HG03558 (cell line): ENCODE measurements at regions not wholly inside any gene's neighbourhood (a gene's known extent, or its start where the extent isn't known, plus 50 kb on each side); places are given as distances from the start of the nearest gene placed in this dataset.
"Not testable (repeated sequence)": the region's sequence is repeated elsewhere in the genome, so short reads cannot be mapped to it uniquely, and the experiment has no call there.

Experiments used
- ATAC-seq: cut with Tn5 transposase; IDR thresholded peaks from one replicate; pipeline ENCODE4 v1.9.1; 2021; ENCODE audit warnings: moderate number of reproducible peaks; ENCODE audit not compliant: unreplicated experiment; ENCODE audit errors: extremely low read depth

DNA sequence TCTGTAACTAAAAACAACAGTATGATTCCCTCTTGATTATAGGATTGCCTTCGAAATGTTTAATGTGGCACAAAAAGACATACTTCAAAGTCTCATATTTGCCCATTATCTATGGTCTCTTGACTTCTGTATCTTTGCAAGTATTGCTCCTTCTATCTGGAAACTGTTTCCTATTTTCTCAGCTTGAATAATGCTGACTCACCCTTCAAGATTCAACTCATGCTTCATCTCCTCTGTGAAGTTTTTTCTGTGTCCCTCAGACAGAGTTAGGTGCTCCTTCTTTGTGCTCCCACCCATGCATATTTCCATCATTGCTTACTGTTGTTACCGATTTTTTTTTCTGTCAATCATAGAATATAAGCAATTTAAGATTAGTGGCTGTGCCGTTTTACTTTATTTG, 192.8 kb upstream of the ROBO1 start:
- no peak for ATAC-seq

DNA sequence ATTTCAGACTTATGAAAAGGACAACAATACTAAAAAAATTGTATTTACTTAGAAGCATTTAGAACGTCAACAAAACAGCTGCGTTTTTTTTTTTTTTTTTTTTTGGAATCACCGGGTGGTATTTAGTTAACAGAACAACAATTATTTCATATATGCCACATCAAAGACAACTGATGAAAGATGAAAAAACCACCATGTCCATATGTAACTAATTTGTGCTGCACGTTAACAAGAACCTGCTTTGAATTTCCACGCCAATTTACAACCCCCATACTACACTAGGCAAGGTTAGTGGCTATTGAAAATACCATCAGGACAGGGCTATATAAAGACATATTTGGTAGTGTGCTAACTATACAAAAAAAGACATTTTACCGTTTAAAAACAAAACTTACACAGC, 189.3 kb upstream of the ROBO1 start:
- no peak for ATAC-seq

DNA sequence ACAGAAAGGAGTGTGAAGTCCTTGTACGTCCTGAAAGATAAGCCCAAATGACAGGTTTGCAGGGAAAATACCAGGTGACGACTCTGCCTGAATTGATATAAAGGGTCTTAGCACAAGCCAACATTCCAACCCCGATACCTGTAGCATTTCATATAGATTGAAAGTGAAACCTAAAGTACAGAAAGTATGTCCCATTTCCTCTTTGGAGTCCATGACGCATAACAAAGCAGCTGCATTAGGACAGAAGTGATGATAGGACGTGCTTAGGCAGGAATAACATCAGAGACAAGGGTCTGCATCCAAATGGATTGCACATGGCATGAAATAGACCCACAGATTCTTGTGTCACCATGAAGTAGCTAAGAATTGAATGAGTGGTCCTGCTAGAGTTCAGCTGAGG, 187.0 kb upstream of the ROBO1 start:
- ATAC-seq: no peak

DNA sequence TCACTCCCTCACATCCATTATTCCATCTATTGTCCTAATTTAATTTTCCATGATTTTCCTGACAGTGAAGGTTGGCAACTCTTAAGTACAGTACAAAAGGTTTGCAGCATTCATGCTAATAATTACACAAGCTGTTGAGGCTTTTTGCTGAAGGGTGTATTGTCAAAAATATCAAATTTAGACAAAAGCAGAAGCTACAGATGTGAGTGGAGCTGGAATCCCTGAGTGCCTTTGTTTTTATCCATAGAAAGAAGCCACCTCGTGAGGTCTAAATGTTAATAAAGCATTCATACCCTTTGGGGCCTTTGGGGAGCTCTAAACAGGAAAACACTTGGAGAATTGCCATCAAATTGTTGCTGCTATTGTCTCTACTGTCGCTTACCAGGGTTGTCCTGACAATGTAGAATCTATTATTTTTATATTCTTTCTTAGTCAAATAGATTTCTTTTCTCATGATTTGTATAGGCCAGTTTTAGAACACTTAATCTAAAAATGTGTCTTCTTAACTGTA, 185.8 kb upstream of the ROBO1 start:
- no peak for ATAC-seq

DNA sequence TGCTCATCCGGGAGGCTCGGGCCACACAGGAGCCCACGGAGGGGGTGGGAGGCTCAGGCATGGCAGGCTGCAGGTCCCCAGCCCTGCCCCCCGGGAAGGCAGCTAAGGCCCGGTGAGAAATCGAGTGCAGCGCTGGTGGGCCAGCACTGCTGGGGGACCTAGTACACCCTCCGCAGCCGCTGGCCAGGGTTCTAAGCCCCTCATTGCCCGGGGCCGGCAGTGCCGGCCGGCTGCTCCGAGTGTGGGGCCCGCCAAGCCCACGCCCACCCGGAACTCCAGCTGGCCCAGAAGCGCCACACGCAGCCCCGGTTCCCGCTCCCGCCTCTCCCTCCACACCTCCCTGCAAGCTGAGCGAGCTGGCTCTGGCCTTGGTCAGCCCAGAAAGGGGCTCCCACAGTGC, 183.6 kb upstream of the ROBO1 start:
- not testable (repeated sequence) for ATAC-seq

DNA sequence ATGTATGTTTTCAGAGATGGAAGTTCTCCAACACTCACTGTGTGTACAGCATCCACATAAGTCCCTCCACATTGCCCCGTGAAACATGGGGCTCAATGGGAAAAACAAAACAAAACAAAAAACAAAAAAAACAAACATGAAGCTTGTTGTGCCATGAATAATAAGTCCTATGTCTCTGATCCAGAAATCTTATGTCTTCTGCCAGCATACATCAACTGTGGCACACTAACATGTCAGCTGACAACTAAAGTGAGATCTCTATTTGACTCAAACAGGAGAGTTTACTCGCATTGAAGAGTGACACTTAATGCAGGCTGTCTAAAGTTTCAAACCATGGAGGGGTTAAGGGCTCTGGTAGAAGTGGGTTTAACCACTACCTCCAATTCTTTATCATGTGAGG, 180.2 kb upstream of the ROBO1 start:
- ATAC-seq: no peak

DNA sequence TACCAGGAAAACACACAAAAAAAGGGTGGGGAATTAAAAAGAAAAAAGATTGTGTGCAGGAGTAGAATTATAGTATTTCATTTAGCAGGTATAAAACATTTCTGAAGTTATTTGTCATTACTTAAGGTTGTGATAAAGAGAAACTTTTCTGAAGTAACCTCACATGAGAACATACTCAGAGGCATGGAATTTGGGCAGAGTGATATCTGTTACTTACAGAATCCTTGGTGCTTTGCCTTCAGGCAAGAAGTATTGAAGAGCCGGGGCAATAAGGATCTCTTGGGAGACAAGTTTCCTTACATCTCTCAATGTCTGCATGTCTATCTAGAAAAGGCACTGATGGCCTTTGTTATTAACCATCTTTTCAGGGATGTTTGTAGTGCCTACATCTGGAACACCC, 179.7 kb upstream of the ROBO1 start:
- no peak for ATAC-seq

DNA sequence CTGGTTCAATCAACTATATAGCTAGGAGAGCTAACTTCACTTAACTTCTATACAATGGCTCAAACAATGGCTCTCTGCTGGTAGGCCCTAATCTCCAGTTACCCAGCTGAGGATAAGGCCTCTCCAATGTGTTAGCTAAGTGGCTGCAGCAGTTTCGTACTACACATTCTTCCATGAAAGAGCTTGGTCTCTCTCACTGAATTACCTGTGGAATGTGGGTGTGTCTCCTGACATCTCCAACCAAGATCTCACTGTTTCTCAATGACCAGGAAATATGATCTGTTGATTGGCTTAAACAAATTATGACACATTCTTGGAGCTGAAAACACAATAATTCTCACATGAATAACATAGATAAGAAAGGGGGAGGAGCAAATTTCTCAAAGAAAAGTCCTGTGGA, 169.8 kb upstream of the ROBO1 start:
- ATAC-seq: no peak

DNA sequence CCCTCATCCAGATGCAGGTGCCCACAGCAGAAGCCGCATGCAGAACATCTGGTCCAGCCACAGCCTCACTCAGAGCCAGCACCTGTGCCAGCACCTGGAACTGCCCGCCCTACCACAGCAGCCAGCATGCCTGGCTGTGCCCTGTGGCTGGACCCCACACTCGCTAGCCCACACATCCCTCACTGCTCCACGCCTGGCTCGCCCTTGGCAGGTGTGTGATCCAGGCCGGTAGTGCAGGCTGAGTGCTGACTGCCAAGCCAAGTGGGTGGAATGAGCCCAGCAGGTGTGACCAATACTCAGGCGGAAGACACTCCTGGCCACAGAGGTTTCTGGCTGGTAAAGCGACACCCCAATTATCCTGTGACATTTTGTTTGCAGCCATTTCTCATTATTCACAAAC, 162.4 kb upstream of the ROBO1 start:
- ATAC-seq: no peak

DNA sequence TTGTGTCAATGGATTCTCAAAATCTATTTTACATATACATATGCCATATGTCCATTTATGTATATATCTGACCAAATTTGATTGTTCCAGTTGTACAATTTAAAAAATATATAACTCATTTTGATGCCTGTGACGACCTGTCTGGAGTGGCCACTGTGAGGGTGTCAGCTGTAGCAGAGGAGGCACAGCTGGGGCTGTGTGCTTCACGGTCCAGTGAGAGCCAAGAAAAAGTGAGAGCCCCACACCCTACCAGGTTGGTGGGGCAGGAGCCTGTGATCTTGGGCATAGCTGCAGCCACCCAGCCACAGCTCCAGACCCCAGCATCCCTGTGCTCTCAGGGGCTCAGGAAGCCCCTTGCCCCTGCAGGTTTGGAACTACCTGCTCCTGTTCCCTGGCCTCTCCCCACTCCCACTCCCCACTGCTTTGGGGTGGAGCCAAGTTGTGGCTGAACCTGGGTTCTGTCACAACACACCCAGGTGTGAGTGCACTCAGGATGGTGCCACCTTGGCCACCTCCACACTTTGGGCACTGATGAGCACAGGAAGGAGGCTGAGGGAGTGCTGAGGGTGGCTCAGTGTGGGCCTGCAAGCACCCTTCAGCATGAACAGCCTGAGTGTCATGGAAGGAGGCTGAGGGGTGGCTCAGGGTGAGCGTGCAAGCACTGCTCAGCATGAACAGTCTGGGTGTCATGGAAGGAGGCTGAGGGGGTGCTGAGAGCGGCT, 161.1 kb upstream of the ROBO1 start:
- no peak for ATAC-seq

DNA sequence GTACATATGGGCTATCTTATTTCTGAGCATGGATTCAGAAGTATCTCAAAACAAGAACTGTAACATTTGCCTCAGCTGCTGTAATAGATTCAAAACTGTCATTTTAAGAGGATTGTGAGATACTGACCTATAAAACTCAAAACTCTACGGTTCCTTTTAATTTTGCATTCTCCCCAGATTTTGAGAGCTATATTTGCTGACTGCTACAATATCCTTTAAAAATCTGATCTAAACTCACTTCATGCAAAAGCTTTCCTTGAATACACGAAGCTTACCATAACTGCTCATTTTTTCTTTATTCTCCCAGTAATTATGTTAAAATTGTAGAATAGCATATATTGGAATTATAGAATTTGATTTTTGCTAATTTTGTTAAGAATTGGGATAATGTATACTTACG, 158.7 kb upstream of the ROBO1 start:
- ATAC-seq: no peak

DNA sequence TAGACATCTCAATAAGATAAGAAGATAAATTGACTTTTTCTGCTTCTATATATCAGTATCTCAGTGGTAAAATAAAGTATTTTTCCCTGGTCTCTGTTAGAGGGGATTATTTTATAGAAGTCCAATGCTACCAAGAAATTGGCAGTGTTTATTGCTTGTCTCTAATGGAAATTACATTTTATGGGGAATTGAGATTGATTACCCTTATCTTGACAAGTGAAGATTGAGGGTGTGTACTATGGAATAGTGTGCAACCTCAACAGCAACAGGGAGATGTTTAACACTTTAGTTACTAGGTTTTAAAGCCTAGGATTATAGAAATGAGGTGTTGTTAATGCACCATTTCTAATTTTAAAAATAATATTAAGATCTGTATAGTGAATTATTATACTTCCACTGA, 154.8 kb upstream of the ROBO1 start:
- no peak for ATAC-seq

DNA sequence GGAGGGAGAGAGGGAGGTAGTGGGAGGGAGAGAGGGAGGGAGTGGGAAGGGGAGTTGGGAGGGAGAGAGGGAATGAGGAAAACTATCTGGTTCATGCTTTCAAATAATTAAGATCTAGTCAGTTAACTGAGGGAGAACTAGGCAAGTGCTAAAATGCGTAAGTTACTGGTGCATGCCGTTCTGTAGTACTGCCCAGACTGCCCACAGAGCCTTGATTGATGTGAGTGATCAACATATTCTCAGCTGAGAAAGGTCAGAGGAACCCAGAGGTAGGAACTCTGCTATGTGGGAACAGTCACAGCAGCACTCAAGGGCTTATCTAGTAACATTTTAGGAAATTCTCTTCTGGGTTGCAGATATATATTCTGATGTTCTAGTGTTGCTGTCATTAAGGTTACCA, 149.8 kb upstream of the ROBO1 start:
- ATAC-seq: no peak

DNA sequence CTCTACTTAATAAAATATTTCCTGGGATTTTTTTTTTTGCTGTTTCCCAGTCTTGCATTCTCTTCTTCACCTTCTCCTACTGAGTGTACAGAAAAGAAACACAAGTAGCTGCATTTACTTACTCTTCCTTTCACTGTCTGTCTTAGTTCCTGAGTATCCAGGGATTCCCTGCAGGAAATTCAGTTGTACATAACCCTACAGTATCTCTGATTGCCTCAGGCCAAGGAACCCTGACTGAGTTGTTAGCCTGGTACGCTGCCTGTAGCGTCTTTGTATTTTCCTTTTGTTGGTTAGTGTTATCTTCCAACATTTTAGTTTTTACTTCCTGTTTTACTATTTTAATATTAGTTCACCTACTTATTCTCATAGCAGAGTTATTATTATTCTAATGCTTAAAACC, 142.5 kb upstream of the ROBO1 start:
- ATAC-seq: no peak

DNA sequence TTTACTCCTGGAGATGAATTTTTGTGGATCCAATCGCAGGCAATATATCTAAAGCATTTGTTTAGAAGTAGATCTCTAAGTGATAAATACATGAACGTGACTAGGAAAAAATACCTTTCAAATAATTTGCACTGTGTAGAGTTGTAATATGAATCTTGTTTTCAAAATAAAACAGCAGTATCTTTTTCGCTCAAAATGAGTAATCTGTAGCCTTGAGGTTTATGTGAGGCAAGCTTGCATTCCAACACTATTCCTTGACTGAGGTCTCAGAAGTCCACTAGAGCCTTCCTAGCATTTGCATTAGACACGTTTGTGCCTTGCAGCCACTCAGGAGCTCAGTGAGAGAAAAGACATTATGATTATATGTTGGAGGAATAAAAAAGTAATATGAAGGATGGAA, 138.3 kb upstream of the ROBO1 start:
- no peak for ATAC-seq

DNA sequence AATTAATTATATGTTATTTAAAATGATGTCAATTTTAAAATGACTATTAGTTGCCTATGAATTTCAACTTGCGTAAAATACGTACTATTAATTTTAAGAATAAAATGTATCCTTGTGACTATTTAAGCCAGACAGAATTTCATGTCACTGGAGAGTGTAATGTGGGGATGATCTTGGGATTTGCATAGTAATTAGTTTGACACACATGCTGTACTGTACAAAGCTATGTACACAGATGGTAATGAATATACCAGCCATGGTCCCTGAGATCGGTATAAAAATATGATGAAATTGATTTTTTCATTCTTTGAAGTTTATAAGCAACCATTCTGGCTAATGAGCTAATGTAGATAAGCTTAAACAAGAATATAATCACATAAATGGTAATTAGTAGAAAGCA, 134.4 kb upstream of the ROBO1 start:
- no peak for ATAC-seq

DNA sequence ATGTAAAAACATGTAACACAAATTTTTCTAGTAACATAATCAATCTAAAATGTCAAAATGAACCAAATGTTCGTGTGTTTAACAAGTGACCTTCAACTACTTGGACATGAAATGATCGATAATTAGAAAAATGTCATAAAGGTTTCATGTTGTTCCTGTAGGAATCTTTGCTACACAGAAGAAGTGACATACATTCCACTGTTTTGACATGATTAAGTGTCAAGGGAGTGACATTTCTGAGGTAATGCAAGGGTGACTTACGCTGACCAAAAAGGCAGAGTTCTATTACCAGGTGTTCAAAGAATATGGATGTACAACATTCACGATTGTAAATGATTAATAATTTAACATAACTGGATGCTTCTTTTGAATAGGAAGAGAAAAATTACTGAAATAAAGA, 131.1 kb upstream of the ROBO1 start:
- no peak for ATAC-seq

DNA sequence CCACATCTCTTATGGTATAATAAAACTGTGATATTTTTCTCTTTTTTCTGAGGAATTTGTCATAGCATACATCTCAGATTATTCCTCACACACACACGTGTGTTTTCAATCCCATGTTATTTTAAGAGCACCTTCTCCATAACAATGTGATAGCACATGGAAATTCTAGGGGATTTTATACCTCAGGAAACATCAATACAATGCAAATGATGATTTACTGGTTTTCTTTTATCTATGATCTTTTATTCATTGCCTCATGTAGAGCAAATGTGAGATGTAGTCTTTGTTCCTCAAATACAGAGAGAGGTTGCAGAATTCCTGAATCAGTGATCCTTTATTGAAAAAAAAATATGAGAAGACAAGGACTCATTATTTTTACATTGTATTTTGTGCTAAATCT, 128.3 kb upstream of the ROBO1 start:
- no peak for ATAC-seq

DNA sequence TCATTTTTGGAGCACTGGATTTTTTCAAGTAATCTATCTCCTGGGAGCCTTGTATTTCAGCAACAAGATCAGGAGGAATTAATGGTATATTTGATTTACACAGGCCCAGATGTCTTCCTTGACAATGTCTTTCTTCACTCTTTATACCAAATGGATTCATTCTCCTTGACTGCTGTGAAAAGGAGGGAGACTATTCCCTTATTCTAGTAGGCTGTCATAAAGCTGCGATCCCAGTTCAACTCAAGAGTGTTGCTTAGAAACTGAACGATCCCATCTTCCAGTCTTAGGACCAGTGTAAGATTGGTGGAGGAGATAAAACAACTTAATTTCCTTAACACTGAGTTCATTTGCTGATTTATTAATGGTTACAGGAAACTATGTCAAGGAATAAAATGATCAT, 119.4 kb upstream of the ROBO1 start:
- ATAC-seq: no peak

DNA sequence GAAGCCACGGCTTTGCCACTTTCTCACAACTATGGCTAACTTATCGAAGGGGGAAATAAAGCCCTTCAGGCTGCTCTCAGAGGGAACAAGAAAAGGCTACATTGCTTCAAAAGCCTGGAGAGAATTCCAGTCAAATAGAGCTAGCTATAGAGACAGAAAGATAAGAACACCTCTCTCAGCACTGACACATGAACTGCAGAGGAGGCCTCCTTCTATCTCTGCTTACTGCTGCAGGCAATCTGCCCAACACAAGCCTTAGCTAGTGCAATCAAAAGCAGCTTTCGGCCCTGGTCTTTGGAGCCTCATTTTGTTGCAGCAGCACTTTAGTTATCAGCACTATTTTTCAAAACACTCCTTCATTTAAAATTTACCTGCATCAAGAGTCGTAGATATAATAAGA, 118.4 kb upstream of the ROBO1 start:
- ATAC-seq: no peak

DNA sequence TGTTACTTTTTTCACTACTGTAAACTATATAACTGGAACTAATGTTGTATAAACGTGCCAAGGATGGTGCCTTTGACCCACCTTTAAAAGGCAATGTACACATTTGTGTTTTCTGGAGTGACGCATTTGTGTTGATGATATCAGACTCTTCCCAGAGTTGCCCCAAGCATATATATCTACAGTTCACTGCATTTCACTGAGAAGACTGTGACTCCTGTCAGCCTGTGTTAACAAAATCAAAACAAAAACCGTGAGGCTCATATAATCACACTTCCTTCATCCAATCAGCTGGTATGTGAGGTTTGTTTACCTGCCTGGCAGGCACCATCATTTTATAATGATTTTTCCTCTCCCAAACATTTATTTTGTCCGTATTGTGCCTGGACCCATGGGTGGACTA, 117.6 kb upstream of the ROBO1 start:
- no peak for ATAC-seq

DNA sequence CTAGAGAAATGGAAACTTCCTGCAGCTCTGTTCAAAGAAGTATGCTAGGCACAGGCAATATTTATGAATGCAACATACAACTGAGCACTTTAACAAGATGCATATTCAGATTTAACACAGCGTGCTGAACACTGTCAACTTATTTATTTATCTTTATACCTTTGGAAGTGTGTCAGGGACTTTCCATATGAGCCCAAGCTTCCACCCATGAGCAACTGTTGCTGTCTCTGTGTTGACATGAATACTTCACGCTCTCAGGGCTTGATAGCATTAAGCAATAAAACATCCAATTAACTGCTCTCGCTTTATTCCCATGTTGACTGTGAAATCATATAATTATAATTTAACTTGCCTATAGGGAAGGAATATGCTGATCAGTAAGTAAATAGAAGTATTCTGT, 116.6 kb upstream of the ROBO1 start:
- ATAC-seq: no peak

DNA sequence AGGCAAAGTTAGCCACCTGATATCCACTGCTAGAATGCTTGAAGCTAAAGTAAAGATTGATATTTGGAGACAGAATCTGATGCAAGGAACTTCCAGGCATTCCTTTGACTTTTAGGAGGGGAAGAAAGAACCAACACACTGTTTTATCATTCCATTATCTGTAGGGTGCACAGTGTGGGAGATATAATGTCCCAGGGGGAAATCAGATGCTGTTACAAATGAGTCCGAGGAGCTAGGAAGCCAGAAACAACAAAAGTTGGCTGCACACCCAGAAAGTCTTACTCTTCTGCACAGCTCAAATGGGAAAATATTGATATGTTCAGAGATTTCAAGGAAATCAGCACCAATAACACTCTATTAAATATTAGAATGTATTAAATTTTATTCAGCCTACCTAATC, 113.6 kb upstream of the ROBO1 start:
- ATAC-seq: no peak
